A549 (cell line): ENCODE measurements at regions not wholly inside any gene's neighbourhood (a gene's known extent, or its start where the extent isn't known, plus 50 kb on each side); places are given as distances from the start of the nearest gene placed in this dataset.
"Not testable (repeated sequence)": the region's sequence is repeated elsewhere in the genome, so short reads cannot be mapped to it uniquely, and the experiment has no call there.

Source experiments
- ATAC-seq, 2 experiments: fragments of 200-7000 bp in 1 of 2; fragments of >200 bp in 1 of 2; cut with Nextera tagmentation in 1 of 2; cut with Tn5 transposase in 1 of 2; 3 replicates each; pipeline versions ENCODE4 v1.8.0 to v1.9.1; 2018 to 2020; ENCODE audit warnings: mild to moderate bottlenecking in 1 of 2, moderate library complexity in 1 of 2
- CTCF ChIA-PET: fragments of 300-600 bp; sonication (Branson Sonifier 250); formaldehyde crosslinking; extraction: SDS; loops from one replicate; lab custom pipeline; 2021; ENCODE audit warnings: antibody characterized with exemption, inconsistent platforms; lab: Yijun Ruan, JAX
- POLR2A ChIA-PET: fragments of 350-600 bp; formaldehyde crosslinking; extraction: SDS; loops from one replicate; lab custom pipeline; 2021; ENCODE audit warnings: antibody characterized with exemption, inconsistent platforms; lab: Yijun Ruan, JAX
- DNase-seq, 2 experiments: peaks; one replicate each; pipeline versions ENCODE4 v3.0.0 to v3.0.0-alpha.2; 2011 to 2016; ENCODE audit warnings: low read depth in 1 of 2, low spot score in 1 of 2
- FAIRE-seq: peaks from 2 replicates; lab custom pipeline; 2011; peaks lifted over from hg19 to GRCh38; lab: Jason Lieb, UNC
- H3K27ac ChIP-seq, 2 experiments: fragments of >200 bp; sonication (Bioruptor Twin); formaldehyde crosslinking; 3 replicates each; pipeline ENCODE4 v1.5.1; 2016 to 2017
- H3K4me1 ChIP-seq: fragments of >200 bp; sonication (Bioruptor Twin); formaldehyde crosslinking; 3 replicates; pipeline ENCODE4 v1.6.1; 2016
- H3K4me2 ChIP-seq: fragments of >200 bp; sonication (Bioruptor Twin); formaldehyde crosslinking; 3 replicates; pipeline ENCODE4 v1.6.1; 2016
- H3K4me3 ChIP-seq: fragments of >200 bp; sonication (Bioruptor Twin); formaldehyde crosslinking; 3 replicates; pipeline ENCODE4 v1.5.1; 2016
- H3K9me3 ChIP-seq: fragments of >200 bp; sonication (Bioruptor Twin); formaldehyde crosslinking; 3 replicates; pipeline ENCODE4 v1.6.1; 2016
- BCL3 ChIP-seq: fragments of >200 bp; sonication (Bioruptor Twin); formaldehyde crosslinking; IDR thresholded peaks from 3 replicates; pipeline ENCODE4 v1.6.1; 2016
- CBX2 ChIP-seq: fragments of 200-600 bp; sonication (generic); IDR thresholded peaks from 2 replicates; pipeline ENCODE4 v1.6.1; 2016; ENCODE audit warnings: low read depth, mild to moderate bottlenecking, borderline replicate concordance
- CBX8 ChIP-seq: fragments of 200-600 bp; sonication (generic); IDR thresholded peaks from 2 replicates; pipeline ENCODE4 v1.6.1; 2016
- CHD4 ChIP-seq: fragments of 200-600 bp; sonication (generic); IDR thresholded peaks from 2 replicates; pipeline ENCODE4 v1.6.1; 2016; ENCODE audit warnings: antibody characterized with exemption, mild to moderate bottlenecking, borderline replicate concordance
- EHF ChIP-seq: fragments of 250-450 bp; sonication (Bioruptor Pico); IDR thresholded peaks from 2 replicates; pipeline ENCODE4 v1.5.0; 2020; ENCODE audit warnings: mild to moderate bottlenecking
- ELK1 ChIP-seq: fragments of 150-350 bp; IDR thresholded peaks from 2 replicates; pipeline ENCODE4 v1.6.1; 2014; ENCODE audit warnings: low read depth, mild to moderate bottlenecking, low read length
- EP300 ChIP-seq, 2 experiments: fragments of >200 bp; sonication (Bioruptor Twin); formaldehyde crosslinking; IDR thresholded peaks; 2 replicates in 1 of 2; 3 replicates in 1 of 2; pipeline ENCODE4 v1.6.1; 2016 to 2017
- FOSB ChIP-seq: fragments of 250-450 bp; sonication (Bioruptor Pico); IDR thresholded peaks from 2 replicates; pipeline ENCODE4 v1.5.0; 2020; ENCODE audit warnings: mild to moderate bottlenecking, moderate library complexity
- FOXS1 ChIP-seq: fragments of 250-450 bp; sonication (Bioruptor Pico); IDR thresholded peaks from 2 replicates; pipeline ENCODE4 v1.5.0; 2020; ENCODE audit warnings: mild to moderate bottlenecking, moderate library complexity
- HES2 ChIP-seq: fragments of >200 bp; sonication (Bioruptor Twin); formaldehyde crosslinking; IDR thresholded peaks from 2 replicates; pipeline ENCODE4 v1.6.1; 2016
- HMGXB4 ChIP-seq: fragments of 250-450 bp; sonication (Bioruptor Pico); IDR thresholded peaks from 2 replicates; pipeline ENCODE4 v1.5.0; 2021; ENCODE audit warnings: mild to moderate bottlenecking, moderate library complexity, borderline replicate concordance
- HOXA7 ChIP-seq: fragments of 250-450 bp; sonication (Bioruptor Pico); IDR thresholded peaks from 2 replicates; pipeline ENCODE4 v1.5.0; 2020; ENCODE audit warnings: mild to moderate bottlenecking, moderate library complexity
- JUN ChIP-seq, 2 experiments: fragments of >200 bp; sonication (Bioruptor Twin); formaldehyde crosslinking; IDR thresholded peaks; 2 replicates in 1 of 2; 3 replicates in 1 of 2; pipeline ENCODE4 v1.6.1; 2016 to 2017
- KDM5A ChIP-seq: fragments of 200-600 bp; sonication (generic); IDR thresholded peaks from 2 replicates; pipeline ENCODE4 v1.6.1; 2016; ENCODE audit warnings: antibody characterized with exemption, mild to moderate bottlenecking
- NFE2L2 ChIP-seq: fragments of 150-350 bp; conservative IDR thresholded peaks from 2 replicates; pipeline ENCODE4 v1.6.1; 2014; ENCODE audit warnings: low read length
- NR3C1 ChIP-seq: fragments of >200 bp; sonication (Bioruptor Twin); formaldehyde crosslinking; IDR thresholded peaks from 3 replicates; pipeline ENCODE4 v1.6.1; 2017
- PHF8 ChIP-seq: fragments of 200-600 bp; sonication (generic); IDR thresholded peaks from 2 replicates; pipeline ENCODE4 v1.6.1; 2016; ENCODE audit warnings: low read depth, mild to moderate bottlenecking, antibody characterized with exemption, moderate library complexity, borderline replicate concordance
- RARB ChIP-seq: fragments of 250-450 bp; sonication (Bioruptor Pico); IDR thresholded peaks from 2 replicates; pipeline ENCODE4 v1.8.0; 2021; ENCODE audit warnings: mild to moderate bottlenecking, moderate library complexity
- RCOR1 ChIP-seq: fragments of 150-350 bp; IDR thresholded peaks from 2 replicates; pipeline ENCODE4 v1.6.1; 2014; ENCODE audit warnings: antibody characterized with exemption, low read length, low read depth
- REST ChIP-seq: fragments of 200-600 bp; sonication (generic); IDR thresholded peaks from 2 replicates; pipeline ENCODE4 v1.6.1; 2016; ENCODE audit warnings: antibody characterized with exemption, mild to moderate bottlenecking, moderate library complexity
- SREBF2 ChIP-seq: fragments of 450-650 bp; IDR thresholded peaks from 2 replicates; pipeline ENCODE4 v1.6.1; 2014; ENCODE audit warnings: mild to moderate bottlenecking, moderate library complexity
- TP53 ChIP-seq: fragments of 250-450 bp; sonication (Bioruptor Pico); IDR thresholded peaks from 2 replicates; pipeline ENCODE4 v1.5.0; 2021; ENCODE audit warnings: mild to moderate bottlenecking, moderate library complexity
- USF2 ChIP-seq: fragments of 450-650 bp; IDR thresholded peaks from 2 replicates; pipeline ENCODE4 v1.6.1; 2014; ENCODE audit warnings: antibody characterized with exemption
- ZC3H11A ChIP-seq: fragments of 450-650 bp; IDR thresholded peaks from 2 replicates; pipeline ENCODE4 v1.6.1; 2014; ENCODE audit warnings: antibody characterized with exemption, mild to moderate bottlenecking
- ZFP36 ChIP-seq: fragments of 450-650 bp; IDR thresholded peaks from 2 replicates; pipeline ENCODE4 v1.6.1; 2014; ENCODE audit warnings: borderline replicate concordance; ENCODE audit not compliant: partially characterized antibody
- WGBS: methylation state at CpG from one replicate; pipeline ENCODE4 v1.1.6; 2017; ENCODE audit errors: missing lambda C conversion rate; 5-methylcytosine and 5-hydroxymethylcytosine counted together

GRCh38 chr5:158227314-158227713 lies 368.4 kb upstream of the CLINT1 start:
- WGBS, result 47% methylated on average over 5 of the region's 5 CpGs
- POLR2A ChIA-PET, H3K4me1 ChIP-seq, FAIRE-seq, H3K4me2 ChIP-seq, ATAC-seq, DNase-seq, H3K27ac ChIP-seq, H3K4me3 ChIP-seq, CTCF ChIA-PET, H3K9me3 ChIP-seq: not testable (repeated sequence)
- 0 out of 2 replicates have a peak, but pooled peaks have one; percentile 18 for TF ChIP-seq ZC3H11A

GRCh38 chr5:158226496-158226895 lies 367.6 kb upstream of the CLINT1 start:
- H3K4me1 ChIP-seq, result no peaks in the 10 kb centered on the region
- TF ChIP-seq CBX8 (no peak), BCL3 (no peak), USF2 (no peak), ZC3H11A (no peak), NFE2L2 (no peak), KDM5A (no peak), PHF8 (no peak), RARB (CRISPR knock-in tag) (no peak), ELK1 (no peak), CBX2 (no peak), HOXA7 (no peak), FOSB (CRISPR knock-in tag) (no peak), RCOR1 (no peak), SREBF2 (no peak), EP300 (IDR thresholded peaks at IDR 0.05) (no peak), FOXS1 (CRISPR knock-in tag) (no peak), REST (no peak), ZFP36 (no peak)
- TF ChIP-seq, all 56 proteins: peak for 0
- DNase-seq (no peak), FAIRE-seq (no peak), ATAC-seq (no peak)
- ChIA-PET CTCF (no interaction called here), POLR2A (no interaction called here)
- Histone ChIP-seq H3K27ac (no peak overlapping the region), H3K4me2 (no peak overlapping the region), H3K9me3 (no peaks in the 10 kb centered on the region), H3K4me3 (no peak overlapping the region)
- 21% methylated on average over 5 of the region's 5 CpGs for WGBS

GRCh38 chr5:158224253-158224652 lies 365.3 kb upstream of the CLINT1 start:
- H3K9me3 ChIP-seq, result no peaks in the 10 kb centered on the region
- H3K4me1 ChIP-seq, result no peaks in the 10 kb centered on the region
- ChIA-PET CTCF (no interaction called here), POLR2A (no interaction called here)
- H3K4me2 ChIP-seq, result no peak overlapping the region
- no peak overlapping the region for H3K27ac ChIP-seq
- DNase-seq (no peak), ATAC-seq (no peak), FAIRE-seq (no peak)
- 26% methylated on average over 2 of the region's 2 CpGs for WGBS
- no peak for TF ChIP-seq HMGXB4
- no peak for TF ChIP-seq JUN (IDR thresholded peaks at IDR 0.05)
- no peak for TF ChIP-seq TP53
- no peak for TF ChIP-seq HES2
- TF ChIP-seq NR3C1, result no peak
- TF ChIP-seq RARB (CRISPR knock-in tag), result no peak
- TF ChIP-seq EHF (CRISPR knock-in tag), result no peak
- no peak for TF ChIP-seq CHD4
- H3K4me3 ChIP-seq, result no peak overlapping the region
